ENCODE measurements at regions not wholly inside any gene's neighbourhood (a gene's known extent, or its start where the extent isn't known, plus 50 kb on each side); places are given as distances from the start of the nearest gene placed in this dataset.

GRCh38 chr6:114467931-114468330 is 125.1 kb upstream of the HS3ST5 start (continued):
- TF ChIP-seq RERE (CRISPR knock-in tag; IDR thresholded peaks at IDR 0.05; ENCODE audit: low read depth): no peak
- TF ChIP-seq KLF6 (CRISPR knock-in tag; IDR thresholded peaks at IDR 0.05): no peak
- no peak for TF ChIP-seq PAWR (CRISPR knock-in tag; IDR thresholded peaks at IDR 0.05; ENCODE audit: borderline replicate concordance)
- TF ChIP-seq ZBTB38 (CRISPR knock-in tag; IDR thresholded peaks at IDR 0.05): no peak
- TF ChIP-seq NR2F1 (CRISPR knock-in tag; IDR thresholded peaks at IDR 0.05): no peak
- TF ChIP-seq PITX1 (CRISPR knock-in tag; IDR thresholded peaks at IDR 0.05): no peak
- TF ChIP-seq ARID5B (CRISPR knock-in tag; IDR thresholded peaks at IDR 0.05): no peak
- TF ChIP-seq ZNF747 (CRISPR knock-in tag; IDR thresholded peaks at IDR 0.05; ENCODE audit: borderline replicate concordance): no peak
- no peak for TF ChIP-seq ATF7 (IDR thresholded peaks at IDR 0.05)
- TF ChIP-seq ATF7 (CRISPR knock-in tag; IDR thresholded peaks at IDR 0.05): no peak

Data from HepG2 (cell line).